Small intestine (tissue), 7 donors: ENCODE measurements at regions not wholly inside any gene's neighbourhood (a gene's known extent, or its start where the extent isn't known, plus 50 kb on each side); places are given as distances from the start of the nearest gene placed in this dataset.

ENCODE experiments used
- DNase-seq, 2 donors: peaks; one replicate each; pipeline versions ENCODE4 v3.0.0 to v3.0.0-alpha.2; 2013
- FAIRE-seq: peaks from 2 replicates; lab custom pipeline; 2012; peaks lifted over from hg19 to GRCh38; lab: Jason Lieb, UNC
- H3K27ac ChIP-seq, 3 donors: one replicate each; pipeline ENCODE4 v1.5.1; 2013; ENCODE audit warnings: low read length in 2 of 3, mild to moderate bottlenecking in 2 of 3, control low read depth in 1 of 3, inconsistent platforms in 1 of 3, low read depth in 1 of 3, moderate library complexity in 1 of 3
- H3K27me3 ChIP-seq, 3 donors: one replicate each; pipeline ENCODE4 v1.6.1; 2013; ENCODE audit warnings: low read length in 3 of 3, inconsistent platforms in 1 of 3; ENCODE audit not compliant: control insufficient read depth in 3 of 3, insufficient read depth in 3 of 3
- H3K36me3 ChIP-seq, 3 donors: one replicate each; pipeline ENCODE4 v1.6.1; 2013; ENCODE audit warnings: low read length in 3 of 3, inconsistent platforms in 1 of 3, low read depth in 1 of 3, mild to moderate bottlenecking in 1 of 3, moderate library complexity in 1 of 3; ENCODE audit not compliant: control insufficient read depth in 3 of 3, insufficient read depth in 2 of 3
- H3K4me1 ChIP-seq, 3 donors: one replicate each; pipeline ENCODE4 v1.6.1; 2013; ENCODE audit warnings: low read length in 2 of 3, inconsistent platforms in 1 of 3, low read depth in 1 of 3, mild to moderate bottlenecking in 1 of 3, moderate library complexity in 1 of 3; ENCODE audit not compliant: control insufficient read depth in 3 of 3, insufficient read depth in 2 of 3
- H3K4me3 ChIP-seq, 3 donors: one replicate each; pipeline ENCODE4 v1.5.1; 2013; ENCODE audit warnings: low read length in 3 of 3, control low read depth in 1 of 3, inconsistent platforms in 1 of 3, low read depth in 1 of 3, mild to moderate bottlenecking in 1 of 3, moderate library complexity in 1 of 3
- H3K9me3 ChIP-seq, 2 donors: one replicate each; pipeline ENCODE4 v1.6.1; 2013; ENCODE audit warnings: low read depth in 1 of 2, low read length in 1 of 2; ENCODE audit not compliant: control insufficient read depth in 2 of 2, insufficient read depth in 1 of 2
- WGBS, 3 donors: extraction: QIAGEN DNeasy Blood & Tissue Kit; methylation state at CpG; one replicate each; pipeline ENCODE4 v1.1.7; 2013; 5-methylcytosine and 5-hydroxymethylcytosine counted together
- donor health status: healthy with polysubstance abuse.
- donor health status: control.
- donor health status: control.
- donor health status: Bipolar disorder and iron deficiency.
- donor health status: healthy.

DNA sequence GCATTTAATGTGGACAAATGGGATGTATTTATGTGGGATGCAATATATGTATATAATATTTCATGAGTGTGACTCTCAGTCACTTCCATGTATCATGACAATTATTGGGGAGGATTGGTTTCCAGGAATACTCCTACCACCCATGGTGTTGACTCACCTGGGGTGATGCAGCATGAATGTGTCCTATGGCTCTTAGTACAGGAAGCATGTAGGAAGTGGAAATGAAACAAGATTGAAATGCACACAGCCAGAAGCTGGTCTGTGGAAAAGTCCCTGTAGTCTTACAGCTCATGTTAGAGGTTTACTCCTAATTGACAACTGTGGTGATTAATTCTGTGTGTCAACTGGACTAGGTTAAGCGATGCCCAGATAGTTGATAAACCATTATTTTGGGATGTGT is 89.3 kb upstream of the HAAO start:
- DNase-seq, result no peak
- Histone ChIP-seq H3K27ac (no peak overlapping the region), H3K4me1 (peaks cover 0 to 3% (median 0%) of the 10 kb centered on the region in 3 donors), H3K36me3 (no peaks in the 10 kb centered on the region), H3K4me3 (no peak overlapping the region), H3K27me3 (no peaks in the 10 kb centered on the region), H3K9me3 (no peaks in the 10 kb centered on the region)
- WGBS, 3 donors, result 81 to 90% (median 89%) methylated on average over 1 of the region's 1 CpG
- no peak for FAIRE-seq

DNA sequence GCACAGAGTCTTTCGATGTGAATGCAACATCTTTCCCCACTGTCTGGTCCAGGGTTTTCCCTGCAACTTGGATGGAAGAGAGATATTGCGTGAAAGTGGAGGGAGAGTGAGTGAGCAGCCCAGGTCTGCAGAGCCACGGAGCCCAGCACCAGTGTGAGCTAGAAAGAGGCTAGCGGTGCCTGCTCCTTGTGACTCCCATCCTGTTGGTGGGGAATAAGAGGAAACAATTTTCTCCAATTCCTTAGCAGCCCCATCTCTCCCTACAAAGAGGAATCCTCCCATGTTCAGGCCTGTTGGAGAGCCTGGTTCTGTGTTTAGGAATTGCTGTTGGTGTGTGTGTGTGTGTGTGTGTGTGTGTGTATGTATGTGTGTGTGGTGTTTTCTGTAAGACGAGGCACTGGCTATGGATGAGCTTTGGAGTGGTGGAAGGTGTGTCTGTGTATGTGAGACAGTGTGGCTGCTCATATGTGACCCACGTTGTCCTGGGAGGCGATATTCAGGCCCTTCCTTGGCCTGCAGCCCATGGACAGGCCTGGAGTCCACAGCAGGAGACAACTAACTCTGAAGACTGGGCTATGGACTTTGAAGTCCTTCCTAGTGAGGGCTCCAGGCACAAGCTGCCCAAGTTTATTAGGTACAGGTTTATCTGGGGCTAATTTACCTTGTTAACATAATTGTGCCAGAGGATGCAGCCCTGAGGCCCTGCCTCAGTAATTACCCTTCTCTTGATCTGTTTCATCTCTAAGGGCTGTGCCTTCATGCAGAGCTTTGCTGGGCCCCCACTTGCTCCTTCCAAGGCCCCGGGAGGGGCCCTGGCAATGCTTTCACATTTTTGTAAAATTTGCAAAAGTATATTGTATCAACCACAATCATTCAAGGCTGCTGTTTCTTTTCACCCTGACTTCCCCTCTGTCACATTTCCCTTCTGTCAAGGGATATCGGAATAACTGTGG is 88.6 kb upstream of the HAAO start:
- Histone ChIP-seq H3K27me3 (no peaks in the 10 kb centered on the region), H3K27ac (peak overlapping the region in 1 of 3 donors; percentile 39), H3K9me3 (no peaks in the 10 kb centered on the region), H3K4me3 (no peak overlapping the region), H3K4me1 (peaks cover 0 to 3% (median 0%) of the 10 kb centered on the region in 3 donors), H3K36me3 (no peaks in the 10 kb centered on the region)
- WGBS, 3 donors, result 69 to 78% (median 78%) methylated on average over 9 of the region's 9 CpGs
- DNase-seq, result no peak
- FAIRE-seq, result no peak

DNA sequence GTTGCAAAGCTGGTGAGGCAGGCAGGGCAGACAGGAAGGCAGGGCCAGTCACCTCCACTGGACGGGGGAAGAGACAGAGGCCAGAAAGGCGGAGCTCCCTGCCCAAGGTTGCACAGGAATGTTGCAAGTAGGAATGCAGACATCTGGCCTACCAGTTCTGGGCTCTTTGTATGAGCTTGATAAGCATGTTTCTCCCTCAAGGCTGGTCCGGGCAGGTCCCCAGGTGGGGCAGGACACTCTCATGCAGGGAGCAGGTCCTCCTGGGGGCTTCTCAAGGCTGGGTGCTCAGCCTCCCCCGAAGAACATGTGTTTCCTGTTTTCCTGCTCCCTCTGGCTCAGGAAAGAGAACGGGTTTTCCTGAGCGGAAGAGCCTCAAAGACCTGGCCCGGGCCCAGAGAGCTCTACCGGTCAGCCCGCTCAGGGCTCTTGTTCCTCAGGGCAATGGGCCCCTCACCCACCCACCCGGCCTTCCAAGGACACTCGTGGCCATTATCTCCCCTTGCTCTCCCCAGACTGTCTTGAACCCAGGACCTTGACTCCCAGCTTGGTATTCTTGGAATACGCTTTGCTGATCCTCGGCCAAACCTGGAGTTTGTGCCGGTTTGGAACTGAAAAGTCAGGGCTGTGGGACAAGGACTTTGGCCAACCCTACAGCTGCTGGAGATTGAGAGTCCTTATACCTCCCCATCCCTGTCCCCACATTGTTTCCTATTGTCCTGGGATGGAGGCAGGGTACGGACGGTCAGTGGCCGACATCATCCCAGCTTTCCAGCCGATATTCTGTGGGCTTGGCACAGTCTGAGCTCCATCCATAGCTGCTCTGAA is 87.7 kb upstream of the HAAO start:
- H3K27ac ChIP-seq, result peak overlapping the region in 1 of 3 donors; percentile 39
- no peaks in the 10 kb centered on the region for H3K9me3 ChIP-seq
- WGBS, 3 donors, result 58 to 84% (median 68%) methylated on average over 18 of the region's 18 CpGs
- H3K4me1 ChIP-seq, result peaks cover 0 to 9% (median 0%) of the 10 kb centered on the region in 3 donors
- no peak overlapping the region for H3K4me3 ChIP-seq
- H3K27me3 ChIP-seq, result no peaks in the 10 kb centered on the region
- H3K36me3 ChIP-seq, result no peaks in the 10 kb centered on the region
- FAIRE-seq, result no peak
- no peak for DNase-seq

DNA sequence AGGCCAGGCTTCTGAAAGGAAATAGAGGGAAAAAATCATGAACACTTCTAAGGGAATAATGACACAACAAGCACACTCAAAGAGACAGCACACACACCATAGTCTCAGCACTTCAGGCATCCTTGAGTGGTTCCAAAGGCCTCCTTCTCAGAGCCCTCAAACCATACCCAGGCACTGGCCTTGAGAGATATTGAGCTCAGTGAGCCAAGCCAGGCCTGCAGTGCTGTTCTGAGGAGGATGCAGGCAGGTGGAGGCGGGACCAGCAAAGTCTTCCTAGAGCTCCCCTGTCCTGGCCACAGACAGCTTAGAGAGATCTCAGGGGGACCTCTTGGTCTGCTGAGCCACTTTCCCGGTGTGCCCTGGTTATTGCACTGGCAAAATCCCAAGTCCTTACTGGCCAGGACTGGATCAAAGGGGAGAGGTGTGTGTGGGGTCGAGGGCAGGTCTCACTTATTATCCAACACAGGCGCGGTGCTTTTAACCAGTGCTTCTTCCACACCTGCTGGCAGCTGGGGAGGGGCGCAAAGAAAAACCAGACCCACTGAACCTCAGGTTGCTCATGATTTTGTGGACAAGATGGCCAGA is 86.8 kb upstream of the HAAO start:
- Histone ChIP-seq H3K27ac (peak overlapping the region in 1 of 3 donors; percentile 39), H3K36me3 (no peaks in the 10 kb centered on the region), H3K9me3 (no peaks in the 10 kb centered on the region), H3K4me1 (peaks cover 0 to 9% (median 8%) of the 10 kb centered on the region in 3 donors), H3K4me3 (no peak overlapping the region), H3K27me3 (no peaks in the 10 kb centered on the region)
- 46 to 75% (median 53%) methylated on average over 6 of the region's 6 CpGs for WGBS, 3 donors
- DNase-seq, result no peak
- no peak for FAIRE-seq

DNA sequence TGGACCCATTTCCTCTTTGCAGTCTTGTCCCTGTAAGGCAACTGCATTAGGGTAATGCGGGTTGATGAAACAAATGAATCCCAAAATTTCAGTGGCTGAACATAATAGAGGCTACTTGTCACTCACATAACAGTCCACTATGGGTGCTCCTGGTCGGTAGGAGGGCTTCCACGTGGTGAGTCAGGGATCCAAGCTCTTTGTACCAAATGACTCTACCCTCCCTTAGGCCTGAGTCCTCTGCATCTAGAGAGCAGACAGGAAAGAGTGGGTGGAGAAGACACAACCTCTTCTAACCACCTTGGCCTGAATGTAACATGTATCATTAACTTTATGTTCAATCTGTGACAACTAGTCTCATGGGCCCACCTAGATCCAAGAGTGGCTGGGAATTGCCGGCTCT is 86.2 kb upstream of the HAAO start:
- 83 to 92% (median 85%) methylated on average over 4 of the region's 4 CpGs for WGBS, 3 donors
- no peak for FAIRE-seq
- peaks cover 0 to 9% (median 8%) of the 10 kb centered on the region in 3 donors for H3K4me1 ChIP-seq
- no peaks in the 10 kb centered on the region for H3K27me3 ChIP-seq
- no peak for DNase-seq
- no peak overlapping the region for H3K4me3 ChIP-seq
- H3K36me3 ChIP-seq, result no peaks in the 10 kb centered on the region
- no peaks in the 10 kb centered on the region for H3K9me3 ChIP-seq
- peak overlapping the region in 1 of 3 donors; percentile 39 for H3K27ac ChIP-seq

DNA sequence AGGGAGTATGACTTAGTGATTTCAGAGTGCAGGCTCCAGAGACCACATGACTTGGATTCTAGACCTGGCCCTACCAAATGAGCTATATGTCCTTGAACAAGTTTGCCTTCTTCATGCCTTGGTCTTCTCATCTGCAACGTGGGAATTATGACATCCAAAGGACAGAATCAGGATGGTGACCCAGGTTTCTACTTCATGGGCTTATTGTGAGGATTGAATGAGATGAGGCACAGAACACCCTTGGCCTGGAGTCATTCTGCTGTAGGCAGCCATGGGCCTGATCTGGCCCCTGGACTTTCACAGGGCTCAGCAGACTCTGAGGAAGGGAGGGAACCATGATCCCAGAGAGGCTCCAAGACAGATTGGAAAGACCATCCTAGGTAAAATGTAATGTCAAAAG is 85.6 kb upstream of the HAAO start:
- FAIRE-seq, result no peak
- peak overlapping the region in 1 of 3 donors; percentile 39 for H3K27ac ChIP-seq

DNA sequence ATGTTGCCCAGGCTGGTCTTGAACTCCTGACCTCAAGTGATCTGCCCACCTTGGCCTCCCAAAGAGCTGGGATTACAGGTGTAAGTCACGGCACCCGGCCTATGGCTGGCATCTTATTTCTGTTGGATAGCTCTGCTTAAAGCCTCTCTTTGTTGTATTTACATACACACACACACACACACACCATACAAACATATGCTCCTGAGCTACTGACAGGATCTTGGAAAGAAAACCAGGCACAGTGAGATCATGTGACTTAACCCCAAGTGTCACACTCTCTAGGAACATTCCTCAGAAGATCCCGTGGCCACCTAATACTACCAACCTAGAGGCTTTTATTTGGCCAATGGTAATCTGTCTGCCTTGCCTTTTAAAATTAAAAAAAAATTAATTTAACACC is 85.1 kb upstream of the HAAO start:
- Histone ChIP-seq H3K27ac (no peak overlapping the region), H3K36me3 (no peaks in the 10 kb centered on the region), H3K27me3 (no peaks in the 10 kb centered on the region), H3K4me1 (peaks cover 0 to 9% (median 8%) of the 10 kb centered on the region in 3 donors), H3K9me3 (no peaks in the 10 kb centered on the region), H3K4me3 (no peak overlapping the region)
- WGBS, 3 donors, result 77 to 90% (median 86%) methylated on average over 3 of the region's 3 CpGs
- FAIRE-seq (no peak), DNase-seq (no peak)

More for the DNA sequence above, 85.6 kb upstream of the HAAO start:
- H3K4me1 ChIP-seq, result peaks cover 0 to 9% (median 8%) of the 10 kb centered on the region in 3 donors
- H3K9me3 ChIP-seq, result no peaks in the 10 kb centered on the region
- no peaks in the 10 kb centered on the region for H3K36me3 ChIP-seq
- no peaks in the 10 kb centered on the region for H3K27me3 ChIP-seq
- H3K4me3 ChIP-seq, result no peak overlapping the region
- 55 to 85% (median 85%) methylated on average over 1 of the region's 1 CpG for WGBS, 3 donors
- DNase-seq, result no peak

DNA sequence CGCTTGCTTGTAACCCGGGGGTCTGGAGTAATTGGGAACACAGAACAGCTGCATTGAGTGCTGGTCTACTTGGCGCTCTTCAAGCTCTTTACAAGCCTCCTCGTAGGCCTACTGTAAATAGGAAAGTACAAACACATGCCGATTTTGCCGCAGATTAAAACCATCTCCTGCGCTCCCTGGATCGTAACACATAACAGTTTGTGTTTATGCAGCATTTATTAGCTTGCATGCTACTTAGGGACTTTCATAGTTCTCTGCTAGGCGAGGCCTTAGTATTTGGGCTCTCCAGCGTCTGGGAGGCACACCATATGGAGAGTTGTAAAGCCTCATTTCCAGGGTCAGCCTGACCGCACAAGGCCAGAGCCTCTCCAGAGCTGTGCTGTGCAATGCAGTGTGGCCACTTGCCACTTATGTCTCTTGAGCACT is 84.0 kb upstream of the HAAO start:
- DNase-seq, result peak in 1 of 2 donors; percentile 31
- peak overlapping the region in 2 of 3 donors; percentile 65 to 78 for H3K27ac ChIP-seq
- no peak for FAIRE-seq
- H3K4me3 ChIP-seq, result no peak overlapping the region
- no peaks in the 10 kb centered on the region for H3K36me3 ChIP-seq
- H3K9me3 ChIP-seq, result no peaks in the 10 kb centered on the region
- no peaks in the 10 kb centered on the region for H3K27me3 ChIP-seq
- peaks cover 0 to 8% (median 6%) of the 10 kb centered on the region in 3 donors for H3K4me1 ChIP-seq
- WGBS, 3 donors, result 69 to 88% (median 78%) methylated on average over 11 of the region's 11 CpGs
